Trophoblast cell (in vitro differentiated cells and primary cell): ENCODE measurements at regions not wholly inside any gene's neighbourhood (a gene's known extent, or its start where the extent isn't known, plus 50 kb on each side); places are given as distances from the start of the nearest gene placed in this dataset.
A peak's percentile ranks its signal among the peaks of the same experiment; 100 is the strongest.

ENCODE experiments used
- DNase-seq, 2 donors: peaks; one replicate each; pipeline ENCODE4 v3.0.0-alpha.2; 2016
- H2AFZ ChIP-seq: 2 replicates; pipeline ENCODE4 v1.6.1; 2013; ENCODE audit warnings: low read length, moderate library complexity, mild to moderate bottlenecking; ENCODE audit not compliant: insufficient read depth, poor library complexity
- H2AK5ac ChIP-seq: 2 replicates; pipeline ENCODE4 v1.6.1; 2013; ENCODE audit warnings: mild to moderate bottlenecking, low read length
- H2BK120ac ChIP-seq: 2 replicates; pipeline ENCODE4 v1.6.1; 2013; ENCODE audit warnings: low read length, mild to moderate bottlenecking, moderate library complexity; ENCODE audit not compliant: insufficient read depth, poor library complexity
- H2BK12ac ChIP-seq: 2 replicates; pipeline ENCODE4 v1.6.1; 2013; ENCODE audit warnings: mild to moderate bottlenecking, low read length, moderate library complexity
- H2BK5ac ChIP-seq: 2 replicates; pipeline ENCODE4 v1.6.1; 2013; ENCODE audit warnings: low read length, low read depth, moderate library complexity, mild to moderate bottlenecking; ENCODE audit not compliant: poor library complexity
- H3K14ac ChIP-seq: 2 replicates; pipeline ENCODE4 v1.6.1; 2013; ENCODE audit warnings: mild to moderate bottlenecking, low read length
- H3K18ac ChIP-seq: 2 replicates; pipeline ENCODE4 v1.6.1; 2013; ENCODE audit warnings: mild to moderate bottlenecking, low read length
- H3K23ac ChIP-seq: 2 replicates; pipeline ENCODE4 v1.6.1; 2013; ENCODE audit warnings: low read length
- H3K27ac ChIP-seq: 2 replicates; pipeline ENCODE4 v1.5.1; 2013; ENCODE audit warnings: low read depth, mild to moderate bottlenecking, inconsistent platforms, low read length, moderate library complexity
- H3K27me3 ChIP-seq: 2 replicates; pipeline ENCODE4 v1.6.1; 2013; ENCODE audit warnings: inconsistent platforms, mild to moderate bottlenecking, low read length, moderate library complexity; ENCODE audit not compliant: insufficient read depth
- H3K36me3 ChIP-seq, 2 experiments: 1 replicate in 1 of 2; 2 replicates in 1 of 2; pipeline ENCODE4 v1.6.1; 2013; ENCODE audit warnings: low read length in 2 of 2, mild to moderate bottlenecking in 2 of 2, moderate library complexity in 1 of 2; ENCODE audit not compliant: insufficient read depth in 2 of 2, control insufficient read depth in 1 of 2
- H3K4ac ChIP-seq: 2 replicates; pipeline ENCODE4 v1.6.1; 2013; ENCODE audit warnings: low read depth, mild to moderate bottlenecking, low read length, moderate library complexity
- H3K4me1 ChIP-seq, 2 experiments: 1 replicate in 1 of 2; 2 replicates in 1 of 2; pipeline ENCODE4 v1.6.1; 2013; ENCODE audit warnings: low read length in 2 of 2, mild to moderate bottlenecking in 2 of 2, moderate library complexity in 1 of 2; ENCODE audit not compliant: insufficient read depth in 2 of 2, control insufficient read depth in 1 of 2
- H3K4me2 ChIP-seq: 2 replicates; pipeline ENCODE4 v1.6.1; 2013; ENCODE audit warnings: inconsistent platforms, mild to moderate bottlenecking, low read length, moderate library complexity
- H3K4me3 ChIP-seq: 2 replicates; pipeline ENCODE4 v1.5.1; 2013; ENCODE audit warnings: mild to moderate bottlenecking, low read depth, low read length, inconsistent platforms
- H3K79me1 ChIP-seq: one replicate; pipeline ENCODE4 v1.6.1; 2013; ENCODE audit warnings: low read length
- H3K79me2 ChIP-seq: 2 replicates; pipeline ENCODE4 v1.6.1; 2013; ENCODE audit warnings: low read length, mild to moderate bottlenecking; ENCODE audit not compliant: control insufficient read depth, insufficient read depth, poor library complexity
- H3K9ac ChIP-seq: 2 replicates; pipeline ENCODE4 v1.6.1; 2013; ENCODE audit warnings: mild to moderate bottlenecking, low read length
- H3K9me3 ChIP-seq: 2 replicates; pipeline ENCODE4 v1.6.1; 2013; ENCODE audit warnings: low read depth, mild to moderate bottlenecking, control low read depth, inconsistent platforms, low read length; ENCODE audit not compliant: insufficient read depth
- H4K12ac ChIP-seq: 2 replicates; pipeline ENCODE4 v1.6.1; 2013; ENCODE audit warnings: low read depth, mild to moderate bottlenecking, low read length, moderate library complexity
- H4K8ac ChIP-seq: 2 replicates; pipeline ENCODE4 v1.6.1; 2013; ENCODE audit warnings: low read depth, mild to moderate bottlenecking, low read length, moderate library complexity
- H4K91ac ChIP-seq: one replicate; pipeline ENCODE4 v1.6.1; 2013; ENCODE audit warnings: low read depth, mild to moderate bottlenecking, low read length, moderate library complexity
- WGBS: extraction: QIAGEN DNeasy Blood & Tissue Kit; methylation state at CpG from one replicate; pipeline ENCODE4 v1.1.7; 2013; ENCODE audit warnings: missing lambda C conversion rate; ENCODE audit not compliant: insufficient read length, insufficient coverage; ENCODE audit errors: extremely low coverage; 5-methylcytosine and 5-hydroxymethylcytosine counted together

GRCh38 chr11:30758518-30758917, 172.4 kb upstream of the MPPED2 start:
- Histone ChIP-seq H4K91ac (no peak overlapping the region), H4K8ac (no peak overlapping the region), H4K12ac (no peak overlapping the region), H3K36me3 (no peaks in the 10 kb centered on the region), H3K4me2 (no peak overlapping the region), H3K9me3 (no peaks in the 10 kb centered on the region), H3K27me3 (no peaks in the 10 kb centered on the region), H3K23ac (no peak overlapping the region), H2AFZ (no peak overlapping the region), H3K4me1 (no peaks in the 10 kb centered on the region), H3K27ac (no peak overlapping the region), H2AK5ac (no peak overlapping the region), H3K18ac (no peak overlapping the region), H3K79me2 (no peaks in the 10 kb centered on the region), H2BK5ac (no peak overlapping the region), H3K9ac (no peak overlapping the region), H3K4ac (no peak overlapping the region), H3K4me3 (no peak overlapping the region), H2BK12ac (no peak overlapping the region), H2BK120ac (no peak overlapping the region), H3K79me1 (no peaks in the 10 kb centered on the region), H3K14ac (no peak overlapping the region)
- DNase-seq = no peak
- WGBS = no CpG with 5 or more reads among the region's 1 CpG

- Histone ChIP-seq H3K9me3 (no peaks in the 10 kb centered on the region), H2BK5ac (no peak overlapping the region), H3K79me1 (no peaks in the 10 kb centered on the region), H3K36me3 (no peaks in the 10 kb centered on the region), H3K4me1 (no peaks in the 10 kb centered on the region), H3K18ac (no peak overlapping the region), H3K14ac (no peak overlapping the region), H3K9ac (no peak overlapping the region), H3K4me3 (no peak overlapping the region), H2BK120ac (no peak overlapping the region), H4K8ac (no peak overlapping the region), H3K79me2 (no peaks in the 10 kb centered on the region), H3K23ac (no peak overlapping the region), H4K91ac (peak overlapping the region; percentile 24), H3K4me2 (no peak overlapping the region), H3K27me3 (no peaks in the 10 kb centered on the region), H3K4ac (no peak overlapping the region), H2AK5ac (peak overlapping the region; percentile 37), H3K27ac (no peak overlapping the region), H2BK12ac (peak overlapping the region; percentile 40), H2AFZ (no peak overlapping the region), H4K12ac (no peak overlapping the region)
- DNase-seq = no peak
- no CpG with 5 or more reads among the region's 3 CpGs for WGBS
These were observed 171.9 kb upstream of the MPPED2 start for GRCh38 chr11:30758012-30758411.

- Histone ChIP-seq H3K9me3 (no peaks in the 10 kb centered on the region), H3K4me2 (no peak overlapping the region), H3K79me2 (no peaks in the 10 kb centered on the region), H3K23ac (no peak overlapping the region), H3K36me3 (no peaks in the 10 kb centered on the region), H3K27ac (no peak overlapping the region), H3K14ac (no peak overlapping the region), H4K8ac (no peak overlapping the region), H2AFZ (no peak overlapping the region), H3K4me3 (no peak overlapping the region), H2BK120ac (no peak overlapping the region), H3K9ac (no peak overlapping the region), H3K18ac (no peak overlapping the region), H2AK5ac (no peak overlapping the region), H3K4ac (no peak overlapping the region), H3K4me1 (no peaks in the 10 kb centered on the region), H4K12ac (no peak overlapping the region), H3K79me1 (no peaks in the 10 kb centered on the region), H2BK5ac (no peak overlapping the region), H3K27me3 (no peaks in the 10 kb centered on the region), H4K91ac (no peak overlapping the region), H2BK12ac (no peak overlapping the region)
- DNase-seq = no peak
- no CpG with 5 or more reads among the region's 2 CpGs for WGBS
These were observed 167.8 kb upstream of the MPPED2 start for GRCh38 chr11:30753994-30754393.

GRCh38 chr11:30753504-30753903, 167.4 kb upstream of the MPPED2 start:
- no peak overlapping the region for H4K8ac ChIP-seq
- no peaks in the 10 kb centered on the region for H3K4me1 ChIP-seq
- H3K9me3 ChIP-seq = no peaks in the 10 kb centered on the region
- no peak overlapping the region for H3K9ac ChIP-seq
- no peak overlapping the region for H3K4me3 ChIP-seq
- no peak overlapping the region for H3K27ac ChIP-seq
- no peak for DNase-seq
- H2AK5ac ChIP-seq = no peak overlapping the region
- H2BK5ac ChIP-seq = no peak overlapping the region
- H3K79me1 ChIP-seq = no peaks in the 10 kb centered on the region
- H3K4me2 ChIP-seq = no peak overlapping the region
- H3K36me3 ChIP-seq = no peaks in the 10 kb centered on the region
- H2AFZ ChIP-seq = no peak overlapping the region
- H4K12ac ChIP-seq = no peak overlapping the region
- no peaks in the 10 kb centered on the region for H3K27me3 ChIP-seq
- H3K18ac ChIP-seq = no peak overlapping the region
- H3K23ac ChIP-seq = no peak overlapping the region
- H3K14ac ChIP-seq = no peak overlapping the region
- no peak overlapping the region for H2BK12ac ChIP-seq
- no CpG with 5 or more reads among the region's 5 CpGs for WGBS
- H4K91ac ChIP-seq = no peak overlapping the region
- no peaks in the 10 kb centered on the region for H3K79me2 ChIP-seq
- H3K4ac ChIP-seq = no peak overlapping the region
- no peak overlapping the region for H2BK120ac ChIP-seq
